Lung (tissue), 11 donors: ENCODE measurements at regions not wholly inside any gene's neighbourhood (a gene's known extent, or its start where the extent isn't known, plus 50 kb on each side); places are given as distances from the start of the nearest gene placed in this dataset.
A peak's percentile ranks its signal among the peaks of the same experiment; 100 is the strongest.
"Not testable (repeated sequence)": the region's sequence is repeated elsewhere in the genome, so short reads cannot be mapped to it uniquely, and the experiment has no call there.

Experiments used
- ATAC-seq: fragments of 200-7000 bp; cut with Tn5 transposase; one replicate; pipeline ENCODE4 v1.9.1; 2020; ENCODE audit warnings: moderate number of reproducible peaks; ENCODE audit not compliant: insufficient read depth, low FRiP score
- DNase-seq, 3 donors: peaks; one replicate each; pipeline ENCODE4 v3.0.0-alpha.2; 2013 to 2017
- H3K27ac ChIP-seq, 2 donors: one replicate each; pipeline ENCODE4 v1.5.1; 2013; ENCODE audit warnings: mild to moderate bottlenecking in 2 of 2, moderate library complexity in 2 of 2, control low read depth in 1 of 2, inconsistent platforms in 1 of 2, low read depth in 1 of 2, low read length in 1 of 2
- H3K27me3 ChIP-seq, 3 donors: one replicate each; pipeline ENCODE4 v1.5.1; 2013; ENCODE audit warnings: low read length in 2 of 3; ENCODE audit not compliant: control insufficient read depth in 3 of 3, insufficient read depth in 3 of 3
- H3K36me3 ChIP-seq, 4 donors: one replicate each; pipeline ENCODE4 v1.5.1; 2013; ENCODE audit warnings: low read length in 4 of 4, mild to moderate bottlenecking in 1 of 4, moderate library complexity in 1 of 4; ENCODE audit not compliant: control insufficient read depth in 4 of 4, insufficient read depth in 4 of 4
- H3K4me1 ChIP-seq, 5 donors: one replicate each; pipeline ENCODE4 v1.5.1; 2013; ENCODE audit warnings: low read length in 5 of 5, mild to moderate bottlenecking in 2 of 5, moderate library complexity in 1 of 5; ENCODE audit not compliant: control insufficient read depth in 5 of 5, insufficient read depth in 5 of 5
- H3K4me3 ChIP-seq: one replicate; pipeline ENCODE4 v1.5.1; 2013; ENCODE audit warnings: mild to moderate bottlenecking, control low read depth, moderate library complexity
- H3K9ac ChIP-seq, 2 donors: one replicate each; pipeline ENCODE4 v1.5.1; 2013; ENCODE audit warnings: low read length in 2 of 2, control low read depth in 1 of 2; ENCODE audit not compliant: insufficient read depth in 1 of 2
- H3K9me3 ChIP-seq, 4 donors: one replicate each; pipeline ENCODE4 v1.5.1; 2013; ENCODE audit warnings: low read length in 3 of 4, mild to moderate bottlenecking in 1 of 4, moderate library complexity in 1 of 4; ENCODE audit not compliant: control insufficient read depth in 4 of 4, insufficient read depth in 3 of 4
- WGBS, 2 donors: extraction: QIAGEN DNeasy Blood & Tissue Kit; methylation state at CpG; one replicate each; pipeline ENCODE4 v1.1.7; 2013; 5-methylcytosine and 5-hydroxymethylcytosine counted together
- TF ChIP-seq, protein P1 (sequence below): IDR thresholded peaks from 2 replicates; pipeline ENCODE4 v1.5.1; 2012; ENCODE audit warnings: mild to moderate bottlenecking; ENCODE audit errors: control extremely low read depth, extremely low read depth
- donor health status: control.
- donor health status: control.
- donor health status: Bipolar disorder and iron deficiency.
- donor health status: healthy.
- donor health status: DM: yes; HTN: yes; CAD: no.

DNA sequence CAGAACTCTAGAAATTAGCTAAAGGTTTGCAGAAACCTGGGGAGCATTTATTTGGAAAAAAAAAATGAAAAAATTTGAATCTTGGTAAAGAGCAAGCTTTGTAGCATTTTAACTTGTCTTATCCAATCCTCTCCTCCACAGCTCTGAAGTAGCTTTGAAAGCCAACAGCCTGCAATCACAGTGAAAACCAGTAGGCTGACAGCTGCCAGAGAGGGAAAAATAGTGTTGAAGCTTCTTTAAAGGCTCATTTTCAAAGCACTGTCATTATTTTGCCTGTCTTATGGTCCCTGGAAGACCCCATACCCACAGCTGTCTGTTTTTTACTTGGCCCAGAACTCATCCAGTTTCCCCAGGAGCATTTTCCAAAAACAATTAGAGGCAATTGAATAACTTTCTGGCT, 230.8 kb upstream of the EDNRA start:
- Histone ChIP-seq H3K27me3 (no peaks in the 10 kb centered on the region), H3K9ac (no peak overlapping the region), H3K36me3 (no peaks in the 10 kb centered on the region), H3K27ac (no peak overlapping the region), H3K4me3 (no peak overlapping the region), H3K9me3 (peaks cover 0 to 2% (median 0%) of the 10 kb centered on the region in 4 donors), H3K4me1 (no peaks in the 10 kb centered on the region)
- DNase-seq (no peak), ATAC-seq (no peak)
- TF ChIP-seq, protein P1, sequence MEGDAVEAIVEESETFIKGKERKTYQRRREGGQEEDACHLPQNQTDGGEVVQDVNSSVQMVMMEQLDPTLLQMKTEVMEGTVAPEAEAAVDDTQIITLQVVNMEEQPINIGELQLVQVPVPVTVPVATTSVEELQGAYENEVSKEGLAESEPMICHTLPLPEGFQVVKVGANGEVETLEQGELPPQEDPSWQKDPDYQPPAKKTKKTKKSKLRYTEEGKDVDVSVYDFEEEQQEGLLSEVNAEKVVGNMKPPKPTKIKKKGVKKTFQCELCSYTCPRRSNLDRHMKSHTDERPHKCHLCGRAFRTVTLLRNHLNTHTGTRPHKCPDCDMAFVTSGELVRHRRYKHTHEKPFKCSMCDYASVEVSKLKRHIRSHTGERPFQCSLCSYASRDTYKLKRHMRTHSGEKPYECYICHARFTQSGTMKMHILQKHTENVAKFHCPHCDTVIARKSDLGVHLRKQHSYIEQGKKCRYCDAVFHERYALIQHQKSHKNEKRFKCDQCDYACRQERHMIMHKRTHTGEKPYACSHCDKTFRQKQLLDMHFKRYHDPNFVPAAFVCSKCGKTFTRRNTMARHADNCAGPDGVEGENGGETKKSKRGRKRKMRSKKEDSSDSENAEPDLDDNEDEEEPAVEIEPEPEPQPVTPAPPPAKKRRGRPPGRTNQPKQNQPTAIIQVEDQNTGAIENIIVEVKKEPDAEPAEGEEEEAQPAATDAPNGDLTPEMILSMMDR = no peak

DNA sequence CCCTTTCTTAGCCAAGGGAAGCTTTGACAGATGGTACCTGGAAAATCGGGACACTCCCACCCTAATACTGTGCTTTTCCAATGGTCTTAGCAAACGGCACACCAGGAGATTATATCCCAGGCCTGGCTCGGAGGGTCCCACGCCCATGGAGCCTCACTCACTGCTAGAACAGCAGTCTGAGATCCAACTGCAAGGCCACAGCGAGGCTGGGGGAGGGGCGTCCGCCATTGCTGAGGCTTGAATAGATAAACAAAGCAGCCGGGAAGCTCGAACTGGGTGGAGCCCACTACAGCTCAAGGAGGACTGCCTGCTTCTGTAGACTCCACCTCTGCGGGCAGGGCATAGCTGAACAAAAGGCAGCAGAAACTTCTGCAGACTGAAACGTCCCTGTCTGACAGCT, 225.6 kb upstream of the EDNRA start:
- not testable (repeated sequence) for H3K4me1 ChIP-seq, H3K9me3 ChIP-seq, H3K27me3 ChIP-seq, H3K36me3 ChIP-seq, H3K27ac ChIP-seq, H3K4me3 ChIP-seq, DNase-seq, H3K9ac ChIP-seq, ATAC-seq
- 87 to 89% methylated on average over 11 of the region's 11 CpGs for WGBS, 2 donors

DNA sequence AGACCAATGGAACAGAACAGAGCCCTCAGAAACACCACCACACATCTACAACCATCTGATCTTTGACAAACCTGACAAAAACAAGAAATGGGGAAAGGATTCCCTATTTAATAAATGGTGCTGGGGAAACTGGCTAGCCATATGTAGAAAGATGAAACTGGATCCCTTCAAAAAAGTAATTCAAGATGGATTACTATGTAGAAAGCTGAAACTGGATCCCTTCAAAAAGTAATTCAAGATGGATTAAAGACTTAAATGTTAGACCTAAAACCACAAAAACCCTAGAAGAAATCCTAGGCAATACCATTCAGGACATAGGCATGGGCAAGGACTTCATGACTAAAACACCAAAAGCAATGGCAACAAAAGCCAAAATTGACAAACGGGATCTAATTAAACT, 221.6 kb upstream of the EDNRA start:
- H3K9me3 ChIP-seq, H3K27me3 ChIP-seq, H3K36me3 ChIP-seq, DNase-seq, H3K9ac ChIP-seq, H3K4me1 ChIP-seq, H3K27ac ChIP-seq, ATAC-seq, H3K4me3 ChIP-seq: not testable (repeated sequence)
- 87% methylated on average over 1 of the region's 1 CpG; no CpG with 5 or more reads in 1 of the 2 donors for WGBS, 2 donors

DNA sequence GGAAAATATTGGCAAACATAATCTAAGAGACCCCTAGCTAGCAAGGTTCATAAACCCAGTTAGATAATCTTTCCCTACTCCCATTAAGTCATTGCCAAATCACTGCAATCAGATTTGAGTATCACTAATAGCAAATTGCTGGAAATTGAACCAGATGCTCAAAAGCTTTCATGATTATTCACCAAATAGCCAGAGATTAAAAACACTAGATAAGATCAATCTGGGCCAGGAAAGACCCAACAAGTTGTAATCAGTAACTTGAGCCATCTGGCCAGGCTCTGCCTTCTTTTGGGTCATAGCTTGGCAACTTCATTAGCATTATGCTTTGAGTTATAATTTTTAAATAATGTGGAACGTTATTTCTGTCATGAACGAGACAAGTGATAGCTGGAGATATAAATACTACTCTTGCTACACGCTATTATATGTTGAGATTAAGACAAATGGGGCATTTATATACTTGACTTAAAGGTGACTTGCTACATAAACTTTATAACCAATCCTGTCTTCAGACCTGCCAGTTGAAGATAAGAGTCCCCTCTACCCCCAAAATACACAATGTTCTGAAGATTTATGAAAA, 196.6 kb upstream of the EDNRA start:
- WGBS, 2 donors = 70 to 78% methylated on average over 3 of the region's 3 CpGs

More for the DNA sequence above, 196.6 kb upstream of the EDNRA start:
- ATAC-seq = no peak
- Histone ChIP-seq H3K9me3 (peaks cover 0 to 4% (median 2%) of the 10 kb centered on the region in 4 donors), H3K4me3 (no peak overlapping the region), H3K27me3 (no peaks in the 10 kb centered on the region), H3K4me1 (no peaks in the 10 kb centered on the region), H3K27ac (no peak overlapping the region), H3K36me3 (no peaks in the 10 kb centered on the region), H3K9ac (no peak overlapping the region)
- TF ChIP-seq, protein P1 = no peak
- DNase-seq = peak in 2 of 3 donors; percentile 34 to 46
